H4 (cell line): ENCODE measurements at regions not wholly inside any gene's neighbourhood (a gene's known extent, or its start where the extent isn't known, plus 50 kb on each side); places are given as distances from the start of the nearest gene placed in this dataset.
"Not testable (repeated sequence)": the region's sequence is repeated elsewhere in the genome, so short reads cannot be mapped to it uniquely, and the experiment has no call there.

Experiments used
- DNase-seq: peaks from one replicate; pipeline ENCODE4 v3.0.0-alpha.2; 2015; ENCODE audit warnings: low spot score

GRCh38 chr14:53295372-53295771 lies 142.2 kb upstream of the DDHD1 start:
- DNase-seq: no peak

GRCh38 chr14:53286301-53286700 lies 133.2 kb upstream of the DDHD1 start:
- no peak for DNase-seq

- DNase-seq: no peak
Observed at GRCh38 chr14:53285821-53286220, 132.7 kb upstream of the DDHD1 start.

- DNase-seq: no peak
Observed at GRCh38 chr14:53285064-53285463, 131.9 kb upstream of the DDHD1 start.

GRCh38 chr14:53278602-53279506 lies 125.7 kb upstream of the DDHD1 start:
- peak; percentile 74 for DNase-seq

GRCh38 chr14:53273671-53274072 lies 120.5 kb upstream of the DDHD1 start:
- DNase-seq: no peak

- DNase-seq: no peak
Observed at GRCh38 chr14:53265025-53265424, 111.9 kb upstream of the DDHD1 start.

- no peak for DNase-seq
Observed at GRCh38 chr14:53260928-53261327, 107.8 kb upstream of the DDHD1 start.

- DNase-seq: no peak
Observed at GRCh38 chr14:53260286-53260685, 107.2 kb upstream of the DDHD1 start.

GRCh38 chr14:53252141-53252540 lies 99.0 kb upstream of the DDHD1 start:
- no peak for DNase-seq

- no peak for DNase-seq
Observed at GRCh38 chr14:53249059-53249458, 95.9 kb upstream of the DDHD1 start.

- no peak for DNase-seq
Observed at GRCh38 chr14:53247596-53248370, 94.7 kb upstream of the DDHD1 start.

- DNase-seq: not testable (repeated sequence)
Observed at GRCh38 chr14:53242898-53243297, 89.8 kb upstream of the DDHD1 start.

- DNase-seq: no peak
Observed at GRCh38 chr14:53237488-53237887, 84.4 kb upstream of the DDHD1 start.

- DNase-seq: no peak
Observed at GRCh38 chr14:53236708-53237107, 83.6 kb upstream of the DDHD1 start.

- DNase-seq: no peak
Observed at GRCh38 chr14:53231171-53231570, 78.0 kb upstream of the DDHD1 start.

GRCh38 chr14:53228966-53229365 lies 75.8 kb upstream of the DDHD1 start:
- DNase-seq: no peak

- no peak for DNase-seq
Observed at GRCh38 chr14:53227154-53227718, 74.1 kb upstream of the DDHD1 start.

GRCh38 chr14:53226553-53226952 lies 73.4 kb upstream of the DDHD1 start:
- peak; percentile 9 for DNase-seq

- no peak for DNase-seq
Observed at GRCh38 chr14:53220914-53221313, 67.8 kb upstream of the DDHD1 start.

- no peak for DNase-seq
Observed at GRCh38 chr14:53218161-53218560, 65.0 kb upstream of the DDHD1 start.

- peak; percentile 77 for DNase-seq
Observed at GRCh38 chr14:53217316-53217994, 64.3 kb upstream of the DDHD1 start.
